Medulla oblongata (tissue), 1 donor: ENCODE measurements at regions not wholly inside any gene's neighbourhood (a gene's known extent, or its start where the extent isn't known, plus 50 kb on each side); places are given as distances from the start of the nearest gene placed in this dataset.

Experiments
- DNase-seq: peaks from one replicate; pipeline ENCODE4 v3.0.0-alpha.2; 2015; ENCODE audit errors: extremely low spot score

DNA sequence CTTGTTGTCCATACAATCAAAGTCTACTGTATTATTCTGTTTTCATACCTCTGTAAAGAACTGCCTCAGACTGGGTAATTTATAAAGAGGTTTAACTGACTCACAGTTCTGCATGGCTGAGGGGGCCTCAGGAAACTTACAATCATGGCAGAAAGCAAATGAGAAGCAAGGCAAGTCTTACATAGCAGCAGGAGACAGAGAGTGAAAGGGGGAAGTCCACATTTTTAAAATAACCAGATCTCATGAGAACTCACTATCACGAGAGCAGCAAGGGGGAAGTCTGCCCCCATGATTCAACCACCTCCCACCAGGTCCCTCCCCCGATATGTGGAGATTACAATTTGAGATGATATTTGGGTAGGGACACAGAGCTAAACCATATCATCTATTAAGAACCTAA lies 724.6 kb upstream of the CBLB start:
- no peak for DNase-seq

- peak; percentile 94 for DNase-seq
Measured at GRCh38 chr3:106609666-106610301, 741.0 kb upstream of the CBLB start.

- DNase-seq: no peak
Measured at GRCh38 chr3:106610362-106610959, 741.6 kb upstream of the CBLB start.

DNA sequence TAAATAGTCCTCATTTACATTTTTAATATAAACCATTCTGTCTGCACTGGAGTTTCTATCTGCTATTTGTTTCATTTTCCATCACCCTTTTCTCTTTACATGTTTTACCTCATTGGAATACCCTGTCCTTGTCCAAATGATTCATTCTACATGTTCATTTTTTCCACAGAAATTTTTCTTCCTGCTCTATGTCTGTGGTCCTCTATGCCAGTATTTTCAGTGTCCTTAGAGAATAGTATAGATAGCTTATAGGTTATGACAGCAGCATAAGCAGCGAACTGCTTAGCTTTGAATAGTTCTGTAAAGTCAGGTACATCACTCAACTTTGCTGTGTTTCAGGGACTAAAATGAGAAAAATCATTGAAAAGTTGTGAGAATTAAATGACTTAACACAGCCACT lies 742.3 kb upstream of the CBLB start:
- DNase-seq: no peak

- DNase-seq: no peak
Measured at GRCh38 chr3:106611841-106612240, 743.0 kb upstream of the CBLB start.

GRCh38 chr3:106616556-106616955 lies 747.7 kb upstream of the CBLB start:
- DNase-seq: no peak

- DNase-seq: no peak
Measured at GRCh38 chr3:106617276-106617675, 748.5 kb upstream of the CBLB start.

GRCh38 chr3:106620646-106621045 lies 751.8 kb upstream of the CBLB start:
- DNase-seq: no peak

GRCh38 chr3:106624154-106624553 lies 753.1 kb upstream of the CCDC54 start:
- DNase-seq: no peak

DNA sequence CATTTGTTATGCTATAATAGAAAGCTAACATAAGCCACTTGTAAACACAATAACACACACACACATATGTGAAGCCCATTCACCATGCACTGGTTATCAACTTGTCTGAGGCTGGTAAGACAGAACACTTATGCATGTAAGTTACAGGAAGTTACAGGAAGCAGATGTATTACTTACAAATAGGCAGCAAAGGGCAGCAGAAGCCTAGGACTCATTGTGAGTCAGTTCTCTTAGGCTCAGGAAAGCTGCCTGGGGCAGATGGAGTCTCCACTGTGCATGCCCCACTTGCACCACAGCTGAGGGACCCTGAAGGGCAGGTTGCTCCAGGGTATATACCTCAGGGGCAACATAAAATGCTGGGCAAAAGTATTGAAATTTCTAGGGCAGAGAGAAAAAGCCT lies 748.8 kb upstream of the CCDC54 start:
- DNase-seq: no peak

DNA sequence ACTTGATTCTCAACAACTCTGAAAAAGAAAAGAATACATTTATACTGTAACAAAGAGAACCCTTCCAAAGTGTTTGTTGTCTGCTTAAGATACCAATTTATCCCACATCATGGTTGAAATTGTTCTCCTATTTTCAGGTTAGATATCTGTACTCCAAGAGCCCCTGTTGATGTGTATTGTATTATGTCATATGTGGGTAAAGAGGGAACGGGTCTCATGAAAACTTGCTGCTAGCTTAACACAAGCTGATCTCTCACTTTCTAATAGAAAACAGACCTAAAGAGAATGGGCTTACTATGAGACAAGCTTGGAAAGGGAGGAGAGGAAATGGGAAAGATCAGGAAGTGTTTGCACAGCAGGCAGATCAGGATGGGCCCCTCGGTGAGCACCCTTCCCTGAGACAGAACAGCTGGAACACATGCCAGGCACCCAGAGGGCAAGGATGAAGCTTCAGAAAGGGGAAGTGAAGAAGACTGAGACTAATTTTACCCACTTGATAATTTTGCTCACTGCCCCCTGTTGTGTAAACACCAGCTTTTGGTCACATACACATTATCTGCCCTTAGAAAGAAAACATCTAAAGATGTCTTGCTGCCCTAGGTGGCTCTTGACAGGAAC lies 747.9 kb upstream of the CCDC54 start:
- DNase-seq: no peak

GRCh38 chr3:106631373-106632108 lies 745.7 kb upstream of the CCDC54 start:
- DNase-seq: no peak

- no peak for DNase-seq
Measured at GRCh38 chr3:106635271-106635670, 742.0 kb upstream of the CCDC54 start.

- DNase-seq: no peak
Measured at GRCh38 chr3:106635826-106636225, 741.4 kb upstream of the CCDC54 start.

DNA sequence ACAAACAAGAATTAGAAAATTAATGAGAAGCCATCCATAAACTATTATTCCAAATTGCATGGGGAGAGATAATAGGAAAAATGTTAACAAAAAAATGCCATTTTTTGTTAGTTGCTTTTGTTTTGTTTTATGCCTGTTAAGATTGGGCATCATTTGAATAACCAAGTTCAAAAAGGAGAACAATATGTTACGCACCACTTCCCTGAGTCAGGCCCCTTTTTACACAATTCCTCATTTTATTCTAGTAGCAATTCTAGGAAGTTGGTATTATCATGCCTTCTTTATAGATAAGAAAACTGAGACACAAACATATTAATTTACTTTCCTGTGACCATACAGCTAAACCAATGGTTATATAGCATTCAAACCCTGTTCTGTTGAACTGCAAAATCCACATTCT lies 736.9 kb upstream of the CCDC54 start:
- DNase-seq: peak; percentile 2

DNA sequence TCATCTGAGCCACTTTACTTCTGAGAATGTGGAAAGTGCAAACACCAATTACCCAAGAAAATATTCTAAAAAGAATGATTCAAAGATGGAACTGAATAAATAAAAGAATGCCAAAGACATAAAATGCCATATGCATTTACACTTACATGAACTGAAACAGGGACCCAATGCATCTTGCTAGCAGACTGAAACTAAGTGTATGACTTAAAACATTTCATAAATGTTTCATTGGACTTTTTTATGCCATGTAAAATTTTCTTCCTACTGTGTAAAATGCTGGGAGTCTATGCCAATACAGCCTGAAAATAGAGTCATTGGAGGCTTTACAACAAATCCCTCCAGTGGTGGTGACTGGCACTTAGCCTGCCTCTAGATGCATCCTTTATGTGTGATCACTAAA lies 735.1 kb upstream of the CCDC54 start:
- DNase-seq: no peak

GRCh38 chr3:106643684-106644161 lies 733.5 kb upstream of the CCDC54 start:
- no peak for DNase-seq

DNA sequence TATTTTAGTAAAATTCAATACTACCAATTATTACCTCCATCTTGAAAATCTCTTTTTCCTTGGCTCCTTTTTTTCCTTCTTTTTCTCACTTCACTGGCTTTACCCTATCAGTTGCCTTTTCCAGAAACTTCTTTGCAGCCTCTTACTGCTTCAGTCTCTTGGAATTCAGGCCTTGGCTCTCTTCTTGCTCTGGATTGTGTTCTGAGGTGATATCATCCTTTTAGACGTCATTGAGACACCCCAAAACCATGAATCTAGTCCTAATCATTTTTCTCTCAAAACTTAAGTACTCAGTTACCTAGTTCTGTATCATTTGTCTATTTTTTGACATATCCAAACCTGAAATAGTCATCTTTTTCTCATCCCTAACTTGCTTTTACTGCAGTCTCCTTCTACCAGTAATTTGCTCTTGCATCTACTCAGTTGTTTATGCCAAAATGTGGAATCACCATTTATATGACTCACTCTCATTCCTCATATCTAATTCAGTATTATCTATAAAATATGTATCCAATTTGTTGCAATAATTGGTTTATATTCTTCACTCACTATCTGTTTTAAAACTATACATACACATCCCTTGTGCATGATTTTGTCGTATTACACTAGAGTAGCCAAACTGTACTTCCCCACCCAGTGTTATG lies 703.2 kb upstream of the CCDC54 start:
- DNase-seq: no peak

DNA sequence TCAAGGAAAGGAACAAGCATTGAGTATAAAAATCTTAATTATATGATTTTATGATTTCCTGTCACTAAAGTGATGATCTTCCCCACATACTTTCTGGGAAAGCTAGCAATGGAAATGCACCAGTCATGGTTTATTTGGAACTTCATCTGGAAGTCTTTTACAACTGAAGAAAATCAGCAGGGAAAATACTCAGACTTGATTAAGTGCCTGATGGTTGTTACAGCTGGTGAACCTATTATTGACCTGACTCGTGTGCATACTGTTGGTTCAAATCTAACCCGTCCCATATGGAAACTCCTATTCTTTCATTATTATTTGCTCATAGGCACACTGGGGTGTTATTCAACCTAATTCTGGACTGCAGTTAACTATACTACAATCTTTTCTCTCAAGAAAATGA lies 701.8 kb upstream of the CCDC54 start:
- no peak for DNase-seq

DNA sequence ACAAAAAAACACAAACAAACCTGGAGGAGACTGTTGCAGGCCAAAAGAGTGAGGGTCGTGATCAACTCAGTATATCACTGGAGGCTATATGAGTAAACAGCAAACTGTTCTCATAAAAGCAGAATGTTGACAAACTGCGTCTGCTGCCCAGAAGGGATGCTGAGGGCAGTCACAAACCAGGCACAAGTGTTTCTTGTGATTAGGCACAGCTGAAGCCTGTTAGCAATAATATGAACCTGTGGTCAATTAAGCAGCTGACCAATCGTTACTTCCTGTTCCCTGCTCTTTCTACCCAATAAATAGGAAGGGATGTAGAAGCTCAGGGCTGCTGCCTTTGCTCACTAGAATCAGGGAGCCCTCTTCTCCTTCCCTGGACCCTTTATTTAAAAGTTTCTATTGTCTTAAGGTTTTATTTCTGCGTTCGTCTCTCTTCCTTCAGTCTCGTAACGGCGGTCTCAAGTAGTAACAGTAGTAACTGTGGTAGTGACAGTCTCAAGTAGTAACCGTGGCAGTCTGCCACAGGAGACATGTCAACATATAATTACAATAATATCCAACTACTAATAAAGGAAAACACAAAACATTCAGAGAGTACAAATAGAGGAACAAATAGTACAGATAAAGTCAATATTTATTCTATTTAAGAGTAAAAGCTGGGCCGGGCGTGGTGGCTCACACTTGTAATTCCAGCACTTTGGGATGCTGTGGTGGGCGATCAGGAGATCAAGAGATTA lies 698.4 kb upstream of the CCDC54 start:
- DNase-seq: no peak

- DNase-seq: no peak
Measured at GRCh38 chr3:106683953-106684620, 693.2 kb upstream of the CCDC54 start.
